ENCODE measurements at regions not wholly inside any gene's neighbourhood (a gene's known extent, or its start where the extent isn't known, plus 50 kb on each side); places are given as distances from the start of the nearest gene placed in this dataset.

DNA sequence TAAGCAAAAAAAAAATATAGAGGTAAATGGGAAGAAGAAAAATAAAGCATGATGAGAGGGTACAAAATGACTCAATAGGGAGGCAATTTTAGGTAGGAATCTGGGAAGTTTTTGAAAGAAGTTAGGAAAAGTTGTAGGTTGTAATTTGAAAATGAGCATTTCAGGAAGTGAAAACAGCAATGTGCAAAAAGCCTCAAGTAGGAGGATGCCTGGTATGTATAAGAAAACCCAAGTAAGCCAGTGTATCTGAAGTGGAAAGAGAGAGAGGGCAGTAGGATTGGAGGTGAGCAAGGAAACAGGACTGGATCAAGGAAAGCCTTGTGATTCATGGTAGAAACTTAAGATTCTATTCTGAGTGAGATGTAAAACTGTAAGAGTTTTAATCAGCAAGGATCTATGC is 121.6 kb upstream of the SPRY2 start:
- TF ChIP-seq, protein P1, sequence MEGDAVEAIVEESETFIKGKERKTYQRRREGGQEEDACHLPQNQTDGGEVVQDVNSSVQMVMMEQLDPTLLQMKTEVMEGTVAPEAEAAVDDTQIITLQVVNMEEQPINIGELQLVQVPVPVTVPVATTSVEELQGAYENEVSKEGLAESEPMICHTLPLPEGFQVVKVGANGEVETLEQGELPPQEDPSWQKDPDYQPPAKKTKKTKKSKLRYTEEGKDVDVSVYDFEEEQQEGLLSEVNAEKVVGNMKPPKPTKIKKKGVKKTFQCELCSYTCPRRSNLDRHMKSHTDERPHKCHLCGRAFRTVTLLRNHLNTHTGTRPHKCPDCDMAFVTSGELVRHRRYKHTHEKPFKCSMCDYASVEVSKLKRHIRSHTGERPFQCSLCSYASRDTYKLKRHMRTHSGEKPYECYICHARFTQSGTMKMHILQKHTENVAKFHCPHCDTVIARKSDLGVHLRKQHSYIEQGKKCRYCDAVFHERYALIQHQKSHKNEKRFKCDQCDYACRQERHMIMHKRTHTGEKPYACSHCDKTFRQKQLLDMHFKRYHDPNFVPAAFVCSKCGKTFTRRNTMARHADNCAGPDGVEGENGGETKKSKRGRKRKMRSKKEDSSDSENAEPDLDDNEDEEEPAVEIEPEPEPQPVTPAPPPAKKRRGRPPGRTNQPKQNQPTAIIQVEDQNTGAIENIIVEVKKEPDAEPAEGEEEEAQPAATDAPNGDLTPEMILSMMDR (conservative IDR thresholded peaks at IDR 0.05; ENCODE audit: low read depth, low read length), result no peak
- TF ChIP-seq EZH2 (IDR thresholded peaks at IDR 0.05; ENCODE audit: low read length, unreplicated experiment) (no peak), EZH2phosphoT487 (IDR thresholded peaks at IDR 0.05; ENCODE audit: borderline replicate concordance, low read length) (no peak)
